HL-60 (cell line): ENCODE measurements at regions not wholly inside any gene's neighbourhood (a gene's known extent, or its start where the extent isn't known, plus 50 kb on each side); places are given as distances from the start of the nearest gene placed in this dataset.

Experiments
- CTCF ChIP-seq: IDR thresholded peaks from one replicate; pipeline ENCODE4 v1.5.1; 2011; ENCODE audit warnings: low read length, control low read depth, inconsistent platforms; ENCODE audit not compliant: insufficient read depth
- REST ChIP-seq: IDR thresholded peaks from 2 replicates; pipeline ENCODE4 v1.6.1; 2012; ENCODE audit warnings: low read depth; ENCODE audit not compliant: insufficient replicate concordance

- no peak for TF ChIP-seq CTCF
- TF ChIP-seq REST = no peak
Measured at GRCh38 chr14:59133709-59134108, 54.8 kb upstream of the DAAM1 start.
